H1 (cell line): ENCODE measurements at regions not wholly inside any gene's neighbourhood (a gene's known extent, or its start where the extent isn't known, plus 50 kb on each side); places are given as distances from the start of the nearest gene placed in this dataset.

Experiments
- CTCF ChIA-PET: fragments of 300-600 bp; sonication (Branson Sonifier 250); formaldehyde crosslinking; loops from one replicate; lab custom pipeline; 2021; ENCODE audit not compliant: partially characterized antibody; lab: Charles Lee
- POLR2A ChIA-PET: fragments of 300-600 bp; sonication (Branson Sonifier 250); formaldehyde crosslinking; loops from one replicate; lab custom pipeline; 2021; ENCODE audit warnings: inconsistent platforms; ENCODE audit not compliant: partially characterized antibody; lab: Charles Lee
- DNase-seq, 2 experiments: peaks; one replicate each; pipeline versions ENCODE4 v3.0.0 to v3.0.0-alpha.2; 2010 to 2022; ENCODE audit warnings: low spot score in 2 of 2, low read depth in 1 of 2, mixed read lengths in 1 of 2
- FAIRE-seq: peaks from 2 replicates; lab custom pipeline; 2011; peaks lifted over from hg19 to GRCh38; lab: Jason Lieb, UNC
- H2AFZ ChIP-seq: 2 replicates; pipeline ENCODE4 v1.8.1; 2012; ENCODE audit warnings: low read length, inconsistent platforms
- H2AK5ac ChIP-seq: 2 replicates; pipeline ENCODE4 v1.6.1; 2013; ENCODE audit warnings: low read depth, low read length
- H2BK120ac ChIP-seq: replicated peaks from 2 replicates; pipeline ENCODE3; 2013; ENCODE audit warnings: low read depth, low read length, inconsistent platforms
- H2BK12ac ChIP-seq: 2 replicates; pipeline ENCODE4 v1.6.1; 2013; ENCODE audit warnings: low read depth, low read length
- H2BK15ac ChIP-seq: 2 replicates; pipeline ENCODE4 v1.6.1; 2013; ENCODE audit warnings: low read length
- H2BK20ac ChIP-seq: 2 replicates; pipeline ENCODE4 v1.6.1; 2013; ENCODE audit warnings: low read length
- H2BK5ac ChIP-seq: 2 replicates; pipeline ENCODE4 v1.6.1; 2013; ENCODE audit warnings: low read depth, low read length
- H3K14ac ChIP-seq: 2 replicates; pipeline ENCODE4 v1.6.1; 2013; ENCODE audit warnings: inconsistent platforms; ENCODE audit not compliant: insufficient read length
- H3K18ac ChIP-seq: 2 replicates; pipeline ENCODE4 v1.6.1; 2013; ENCODE audit warnings: low read length; ENCODE audit errors: extremely low read depth
- H3K23ac ChIP-seq: 2 replicates; pipeline ENCODE4 v1.6.1; 2013; ENCODE audit warnings: inconsistent platforms; ENCODE audit not compliant: insufficient read length
- H3K23me2 ChIP-seq: 2 replicates; pipeline ENCODE4 v1.6.1; 2013; ENCODE audit warnings: low read depth, low read length
- H3K27ac ChIP-seq: 2 replicates; pipeline ENCODE4 v1.6.1; 2011; ENCODE audit warnings: low read depth, low read length, inconsistent platforms
- H3K27me3 ChIP-seq, 4 experiments: replicated peaks in 1 of 4; 1 replicate in 1 of 4; 2 replicates in 3 of 4; pipeline versions ENCODE4 v1.6.1 to v1.8.1; 2011 to 2013; ENCODE audit warnings: low read length in 3 of 4, mild to moderate bottlenecking in 3 of 4, inconsistent platforms in 2 of 4, mixed read lengths in 2 of 4, moderate library complexity in 1 of 4; ENCODE audit not compliant: control insufficient read depth in 3 of 4, insufficient read depth in 3 of 4; ENCODE audit errors: extremely low read depth in 1 of 4
- H3K36me3 ChIP-seq, 4 experiments: 2 replicates each; pipeline versions ENCODE4 v1.6.1 to v1.8.1; 2011 to 2013; ENCODE audit warnings: mild to moderate bottlenecking in 4 of 4, low read length in 3 of 4, moderate library complexity in 2 of 4, control low read depth in 1 of 4, inconsistent platforms in 1 of 4; ENCODE audit not compliant: insufficient read depth in 4 of 4, control insufficient read depth in 2 of 4
- H3K4ac ChIP-seq: replicated peaks from 2 replicates; pipeline ENCODE3; 2013; ENCODE audit warnings: low read length, low read depth, mixed read lengths, inconsistent platforms; ENCODE audit not compliant: insufficient read length
- H3K4me1 ChIP-seq, 4 experiments: replicated peaks in 1 of 4; 1 replicate in 1 of 4; 2 replicates in 3 of 4; pipeline versions ENCODE4 v1.6.1 to v1.8.1; 2011 to 2013; ENCODE audit warnings: low read length in 3 of 4, inconsistent platforms in 2 of 4, mixed read lengths in 1 of 4; ENCODE audit not compliant: insufficient read depth in 4 of 4, control insufficient read depth in 3 of 4
- H3K4me2 ChIP-seq, 2 experiments: 2 replicates each; pipeline versions ENCODE4 v1.6.1 to v1.8.1; 2011 to 2013; ENCODE audit warnings: low read depth in 2 of 2, low read length in 2 of 2, control low read depth in 1 of 2, inconsistent platforms in 1 of 2, mild to moderate bottlenecking in 1 of 2; ENCODE audit not compliant: insufficient read depth in 1 of 2
- H3K4me3 ChIP-seq, 4 experiments: fragments of 200-600, 300-600 bp in 1 of 4; sonication (generic), shearing (Covaris generic), sonication (Bioruptor Twin) in 1 of 4; 2 replicates each; pipeline versions ENCODE4 v1.5.1 to v1.8.1; 2011 to 2016; ENCODE audit warnings: low read length in 4 of 4, low read depth in 3 of 4, control low read depth in 2 of 4, inconsistent platforms in 2 of 4, mild to moderate bottlenecking in 2 of 4, mixed read lengths in 1 of 4, moderate library complexity in 1 of 4; ENCODE audit not compliant: insufficient read depth in 2 of 4; ENCODE audit errors: extremely low read depth in 1 of 4
- H3K56ac ChIP-seq: replicated peaks from 2 replicates; pipeline ENCODE3; 2013; ENCODE audit warnings: low read depth, mild to moderate bottlenecking, mixed read lengths, low read length, inconsistent platforms; ENCODE audit not compliant: insufficient read length
- H3K79me1 ChIP-seq: 2 replicates; pipeline ENCODE4 v1.6.1; 2013; ENCODE audit warnings: low read depth, low read length, control low read depth
- H3K79me2 ChIP-seq, 2 experiments: 2 replicates each; pipeline versions ENCODE4 v1.6.1 to v1.8.1; 2012 to 2013; ENCODE audit warnings: low read length in 2 of 2, mild to moderate bottlenecking in 2 of 2, inconsistent platforms in 1 of 2; ENCODE audit not compliant: insufficient read depth in 2 of 2, control insufficient read depth in 1 of 2
- H3K9ac ChIP-seq, 4 experiments: replicated peaks in 1 of 4; 1 replicate in 1 of 4; 2 replicates in 3 of 4; pipeline versions ENCODE4 v1.6.1 to v1.8.1; 2011 to 2013; ENCODE audit warnings: low read depth in 3 of 4, low read length in 3 of 4, control low read depth in 2 of 4, mild to moderate bottlenecking in 2 of 4, moderate library complexity in 2 of 4, inconsistent platforms in 1 of 4; ENCODE audit errors: extremely low read depth in 1 of 4
- H3K9me3 ChIP-seq, 2 experiments: 2 replicates each; pipeline versions ENCODE4 v1.6.1 to v1.8.1; 2012 to 2013; ENCODE audit warnings: mild to moderate bottlenecking in 2 of 2, moderate library complexity in 2 of 2, control low read depth in 1 of 2, inconsistent platforms in 1 of 2, low read depth in 1 of 2, low read length in 1 of 2, mixed read lengths in 1 of 2; ENCODE audit not compliant: insufficient read depth in 2 of 2
- H4K20me1 ChIP-seq, 2 experiments: replicated peaks in 1 of 2; 2 replicates each; pipeline versions ENCODE3 to v1.8.1; 2011 to 2013; ENCODE audit warnings: inconsistent platforms in 2 of 2, low read length in 2 of 2, mild to moderate bottlenecking in 1 of 2; ENCODE audit not compliant: insufficient read depth in 2 of 2, control insufficient read depth in 1 of 2
- H4K5ac ChIP-seq: 2 replicates; pipeline ENCODE4 v1.6.1; 2013; ENCODE audit warnings: low read length, low read depth, mixed read lengths, inconsistent platforms; ENCODE audit not compliant: insufficient read length
- H4K8ac ChIP-seq: 2 replicates; pipeline ENCODE4 v1.8.0; 2013; ENCODE audit warnings: mild to moderate bottlenecking, moderate library complexity, low read length, inconsistent platforms; ENCODE audit not compliant: insufficient read depth; ENCODE audit errors: extremely low read depth
- H4K91ac ChIP-seq: replicated peaks from 2 replicates; pipeline ENCODE3; 2013; ENCODE audit warnings: low read length, mixed read lengths, inconsistent platforms; ENCODE audit not compliant: insufficient read length
- BACH1 ChIP-seq: IDR thresholded peaks from 2 replicates; pipeline ENCODE4 v1.6.1; 2012; ENCODE audit warnings: low read length, improper control_type of control experiment
- CREB1 ChIP-seq: IDR thresholded peaks from 2 replicates; pipeline ENCODE4 v1.6.1; 2012; ENCODE audit warnings: inconsistent platforms
- FOSL1 ChIP-seq: IDR thresholded peaks from 2 replicates; pipeline ENCODE4 v1.6.1; 2011; ENCODE audit warnings: mild to moderate bottlenecking, low read depth, low read length, moderate library complexity; ENCODE audit not compliant: insufficient read depth
- HDAC6 ChIP-seq: IDR thresholded peaks from one replicate; pipeline ENCODE4 v1.7.1; 2012; ENCODE audit warnings: low read depth, mild to moderate bottlenecking, inconsistent platforms, low read length, moderate library complexity
- NANOG ChIP-seq: IDR thresholded peaks from 2 replicates; pipeline ENCODE4 v1.6.1; 2011; ENCODE audit warnings: low read length, low read depth, mild to moderate bottlenecking, inconsistent platforms; ENCODE audit not compliant: insufficient read depth, poor library complexity, severe bottlenecking
- SAP30 ChIP-seq: fragments of 300-600 bp; sonication (generic); IDR thresholded peaks from 2 replicates; pipeline ENCODE4 v1.7.1; 2012; ENCODE audit warnings: low read length, moderate library complexity, mild to moderate bottlenecking, inconsistent platforms; ENCODE audit not compliant: insufficient read depth, insufficient replicate concordance
- TAF7 ChIP-seq: optimal IDR thresholded peaks from 2 replicates; pipeline ENCODE3; 2011; ENCODE audit warnings: low read depth, mild to moderate bottlenecking, inconsistent platforms, low read length, moderate library complexity, borderline replicate concordance
- ZNF274 ChIP-seq: IDR thresholded peaks from 2 replicates; pipeline ENCODE4 v1.7.0; 2012; ENCODE audit warnings: low read length, borderline replicate concordance; ENCODE audit errors: extremely low read depth
- WGBS, 2 experiments: shearing (Covaris generic) in 1 of 2; methylation state at CpG; one replicate each; pipeline versions ENCODE4 v1.1.6 to v1.1.7; 2013 to 2015; ENCODE audit warnings: low lambda C conversion rate in 2 of 2, mixed read lengths in 2 of 2, inconsistent platforms in 1 of 2, low coverage in 1 of 2, missing lambda C conversion rate in 1 of 2; ENCODE audit not compliant: insufficient replicate concordance in 2 of 2, insufficient coverage in 1 of 2, insufficient read length in 1 of 2; ENCODE audit errors: extremely low coverage in 1 of 2, missing lambda C conversion rate in 1 of 2; 5-methylcytosine and 5-hydroxymethylcytosine counted together
- TF ChIP-seq, protein P1 (sequence below), 3 experiments: IDR thresholded peaks; 1 replicate in 2 of 3; 2 replicates in 1 of 3; pipeline versions ENCODE4 v1.5.1 to v1.6.1; 2011; ENCODE audit warnings: low read length in 3 of 3, mild to moderate bottlenecking in 3 of 3, inconsistent platforms in 2 of 3, low read depth in 1 of 3, moderate library complexity in 1 of 3; ENCODE audit not compliant: insufficient read depth in 1 of 3; ENCODE audit errors: control extremely low read depth in 1 of 3
- TF ChIP-seq, protein P2 (sequence below): IDR thresholded peaks from 2 replicates; pipeline ENCODE4 v1.6.1; 2012; ENCODE audit warnings: low read length, inconsistent platforms

DNA sequence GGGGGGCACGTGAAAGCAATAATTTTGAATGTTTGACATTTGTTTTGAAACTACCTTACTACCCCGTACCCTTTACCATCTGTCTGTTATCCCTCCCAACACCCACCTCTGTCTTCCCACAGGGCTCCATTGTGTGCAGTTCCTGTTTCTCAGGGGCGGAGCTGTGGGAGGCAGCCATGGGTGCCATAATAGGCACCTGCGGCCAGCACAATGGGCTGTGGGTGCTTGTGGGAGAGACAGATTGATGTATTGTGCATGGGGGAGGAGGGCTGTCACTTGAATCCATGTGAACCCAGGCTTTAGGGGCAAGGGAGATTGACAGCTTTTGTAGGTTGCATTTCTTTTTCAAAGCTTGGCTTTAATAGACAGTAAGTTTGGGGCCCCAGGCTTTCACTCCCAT is 122.6 kb upstream of the CXorf66 start:
- peaks cover 6% of the 10 kb centered on the region; the same call in 1 of the 2 replicates for H3K23me2 ChIP-seq
- TF ChIP-seq BACH1 (no peak), FOSL1 (no peak), HDAC6 (no peak), ZNF274 (no peak), SAP30 (no peak), CREB1 (no peak), NANOG (no peak), TAF7 (no peak)
- TF ChIP-seq, protein P1, sequence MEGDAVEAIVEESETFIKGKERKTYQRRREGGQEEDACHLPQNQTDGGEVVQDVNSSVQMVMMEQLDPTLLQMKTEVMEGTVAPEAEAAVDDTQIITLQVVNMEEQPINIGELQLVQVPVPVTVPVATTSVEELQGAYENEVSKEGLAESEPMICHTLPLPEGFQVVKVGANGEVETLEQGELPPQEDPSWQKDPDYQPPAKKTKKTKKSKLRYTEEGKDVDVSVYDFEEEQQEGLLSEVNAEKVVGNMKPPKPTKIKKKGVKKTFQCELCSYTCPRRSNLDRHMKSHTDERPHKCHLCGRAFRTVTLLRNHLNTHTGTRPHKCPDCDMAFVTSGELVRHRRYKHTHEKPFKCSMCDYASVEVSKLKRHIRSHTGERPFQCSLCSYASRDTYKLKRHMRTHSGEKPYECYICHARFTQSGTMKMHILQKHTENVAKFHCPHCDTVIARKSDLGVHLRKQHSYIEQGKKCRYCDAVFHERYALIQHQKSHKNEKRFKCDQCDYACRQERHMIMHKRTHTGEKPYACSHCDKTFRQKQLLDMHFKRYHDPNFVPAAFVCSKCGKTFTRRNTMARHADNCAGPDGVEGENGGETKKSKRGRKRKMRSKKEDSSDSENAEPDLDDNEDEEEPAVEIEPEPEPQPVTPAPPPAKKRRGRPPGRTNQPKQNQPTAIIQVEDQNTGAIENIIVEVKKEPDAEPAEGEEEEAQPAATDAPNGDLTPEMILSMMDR (IDR thresholded peaks at IDR 0.05; ENCODE audit: control extremely low read depth in 1 of 3, insufficient read depth in 1 of 3, low read depth in 1 of 3, low read length in 3 of 3), result no peak
- TF ChIP-seq, protein P2, sequence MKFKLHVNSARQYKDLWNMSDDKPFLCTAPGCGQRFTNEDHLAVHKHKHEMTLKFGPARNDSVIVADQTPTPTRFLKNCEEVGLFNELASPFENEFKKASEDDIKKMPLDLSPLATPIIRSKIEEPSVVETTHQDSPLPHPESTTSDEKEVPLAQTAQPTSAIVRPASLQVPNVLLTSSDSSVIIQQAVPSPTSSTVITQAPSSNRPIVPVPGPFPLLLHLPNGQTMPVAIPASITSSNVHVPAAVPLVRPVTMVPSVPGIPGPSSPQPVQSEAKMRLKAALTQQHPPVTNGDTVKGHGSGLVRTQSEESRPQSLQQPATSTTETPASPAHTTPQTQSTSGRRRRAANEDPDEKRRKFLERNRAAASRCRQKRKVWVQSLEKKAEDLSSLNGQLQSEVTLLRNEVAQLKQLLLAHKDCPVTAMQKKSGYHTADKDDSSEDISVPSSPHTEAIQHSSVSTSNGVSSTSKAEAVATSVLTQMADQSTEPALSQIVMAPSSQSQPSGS, result no peak

More for the DNA sequence above, 122.6 kb upstream of the CXorf66 start:
- Histone ChIP-seq H3K56ac (no peak overlapping the region), H3K23ac (no peak overlapping the region), H2BK5ac (no peak overlapping the region), H3K4ac (no peak overlapping the region), H3K4me3 (no peak overlapping the region), H3K14ac (no peak overlapping the region), H3K79me1 (no peaks in the 10 kb centered on the region), H3K36me3 (no peaks in the 10 kb centered on the region), H2BK20ac (no peak overlapping the region), H2BK120ac (no peak overlapping the region), H2AFZ (no peak overlapping the region), H2BK12ac (no peak overlapping the region), H4K8ac (no peak overlapping the region), H4K20me1 (no peaks in the 10 kb centered on the region), H3K4me1 (peaks cover 0 to 18% (median 3%) of the 10 kb centered on the region in 4 experiments; a peak in 3 of 7 replicates), H2AK5ac (no peak overlapping the region), H4K91ac (no peak overlapping the region), H3K4me2 (no peak overlapping the region), H4K5ac (no peak overlapping the region), H3K79me2 (no peaks in the 10 kb centered on the region), H3K18ac (no peak overlapping the region), H3K9ac (no peak overlapping the region), H2BK15ac (no peak overlapping the region), H3K9me3 (no peaks in the 10 kb centered on the region), H3K27me3 (peaks cover 0 to 6% (median 1%) of the 10 kb centered on the region in 4 experiments; a peak in 1 of 7 replicates), H3K27ac (no peak overlapping the region)
- ChIA-PET POLR2A (no interaction called here), CTCF (no interaction called here)
- FAIRE-seq, result no peak
- WGBS, 2 experiments, result 85% methylated on average over 2 of the region's 4 CpGs; no CpG with 5 or more reads in 1 of the 2 experiments
- DNase-seq, result no peak
